ENCODE measurements at regions not wholly inside any gene's neighbourhood (a gene's known extent, or its start where the extent isn't known, plus 50 kb on each side); places are given as distances from the start of the nearest gene placed in this dataset.

DNA sequence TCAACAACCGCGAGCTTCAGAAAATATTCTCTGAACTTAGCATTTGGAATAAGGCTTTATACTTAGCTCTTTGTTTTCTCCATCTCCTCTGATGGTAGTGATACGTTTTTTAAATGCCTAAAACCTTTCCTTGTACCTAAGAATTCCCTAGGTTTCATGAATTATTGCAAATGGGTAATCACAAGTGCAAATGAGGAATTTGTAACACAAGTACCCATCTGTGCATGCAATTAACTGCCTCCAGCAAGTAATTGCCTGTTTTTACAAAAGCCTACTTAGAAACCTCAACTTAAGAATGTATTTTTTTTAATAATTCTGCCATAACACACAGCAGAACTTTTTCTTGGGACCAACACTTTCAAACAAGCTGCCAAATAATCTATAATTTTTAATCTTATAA is 149.2 kb downstream of the PHLDA1 start:
- no peaks in the 10 kb centered on the region for H3K9me3 ChIP-seq (ENCODE audit: low read length)

DNA sequence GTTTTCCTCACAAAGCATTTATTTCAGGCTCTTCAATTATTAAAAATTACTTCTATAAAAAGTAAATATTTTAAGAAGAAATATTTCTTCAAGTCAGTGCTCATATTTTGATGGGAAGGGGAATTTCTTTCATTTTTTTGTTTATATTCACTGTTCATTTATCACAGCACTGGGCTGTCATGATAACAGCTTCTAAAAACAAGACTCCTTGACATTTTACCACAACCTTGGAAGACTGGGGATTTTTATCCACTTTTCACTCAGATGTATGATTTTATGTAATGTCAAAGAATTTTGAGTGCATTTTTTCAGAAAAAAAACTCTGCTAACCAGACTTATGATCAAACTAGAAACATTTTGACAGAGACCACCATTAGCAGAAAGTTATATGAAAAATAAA is 149.7 kb downstream of the PHLDA1 start:
- no TSS peak for BruUV-seq (replicated peaks)
- H2AFZ ChIP-seq (ENCODE audit: low read length): no peak overlapping the region
- POLR2A ChIA-PET: no interaction called here
- intact Hi-C loops (cut with micrococcal nuclease; ENCODE audit: unreplicated experiment) (loop anchor here (1.0 kb wide), 1 partner anchor 40 kb away; no protein-coding TSS in a partner anchor), in situ Hi-C loops (cut with HindIII; ENCODE audit: extremely low pct_ligation_motif_present, low pct_unique_long_range_greater_than_20kb) (no loop called here)
- no peak overlapping the region for H3K4me2 ChIP-seq (ENCODE audit: low read depth, low read length)
- no peak overlapping the region for H3K27ac ChIP-seq (ENCODE audit: extremely low read length, insufficient read depth, low read length)
- DNase-seq (ENCODE audit: low spot score) (no peak), ATAC-seq (no peak), FAIRE-seq (no peak)
- H4K20me1 ChIP-seq (ENCODE audit: insufficient read depth, low read length): no peaks in the 10 kb centered on the region
- H3K9ac ChIP-seq (ENCODE audit: insufficient read depth, low read depth, low read length): no peak overlapping the region
- H3K79me2 ChIP-seq (ENCODE audit: insufficient read depth, low read length): no peaks in the 10 kb centered on the region
- no peaks in the 10 kb centered on the region for H3K9me3 ChIP-seq (ENCODE audit: low read length)
- no peak overlapping the region for H3K4me3 ChIP-seq (replicated peaks in 1 of 3; ENCODE audit: insufficient read depth in 1 of 3, low read depth in 2 of 3, low read length in 3 of 3)
- CTCF ChIA-PET (ENCODE audit: low intra/inter-chr PET ratio, low total read pairs): no interaction called here
- H3K4me1 ChIP-seq (ENCODE audit: insufficient read depth, low read length): peaks cover 19% of the 10 kb centered on the region
- no peaks in the 10 kb centered on the region for H3K36me3 ChIP-seq (replicated peaks in 1 of 2; ENCODE audit: control insufficient read depth in 1 of 2, insufficient read depth in 2 of 2, low read length in 2 of 2)
- H3K27me3 ChIP-seq (ENCODE audit: control insufficient read depth in 1 of 2, insufficient read depth in 2 of 2, low read length in 2 of 2): no peaks in the 10 kb centered on the region
- TF ChIP-seq SKI (IDR thresholded peaks at IDR 0.05; ENCODE audit: partially characterized antibody) (no peak), ZNF724P (CRISPR knock-in tag; IDR thresholded peaks at IDR 0.05; ENCODE audit: borderline replicate concordance) (no peak), ZNF772 (CRISPR knock-in tag; IDR thresholded peaks at IDR 0.05) (no peak), U2AF1 (optimal IDR thresholded peaks at IDR 0.05; ENCODE audit: low read depth, low read length) (no peak), ZNF180 (CRISPR knock-in tag; IDR thresholded peaks at IDR 0.05; ENCODE audit: borderline replicate concordance, low read depth) (no peak), IKZF1 (IDR thresholded peaks at IDR 0.05) (no peak)
- TF ChIP-seq, protein P1, sequence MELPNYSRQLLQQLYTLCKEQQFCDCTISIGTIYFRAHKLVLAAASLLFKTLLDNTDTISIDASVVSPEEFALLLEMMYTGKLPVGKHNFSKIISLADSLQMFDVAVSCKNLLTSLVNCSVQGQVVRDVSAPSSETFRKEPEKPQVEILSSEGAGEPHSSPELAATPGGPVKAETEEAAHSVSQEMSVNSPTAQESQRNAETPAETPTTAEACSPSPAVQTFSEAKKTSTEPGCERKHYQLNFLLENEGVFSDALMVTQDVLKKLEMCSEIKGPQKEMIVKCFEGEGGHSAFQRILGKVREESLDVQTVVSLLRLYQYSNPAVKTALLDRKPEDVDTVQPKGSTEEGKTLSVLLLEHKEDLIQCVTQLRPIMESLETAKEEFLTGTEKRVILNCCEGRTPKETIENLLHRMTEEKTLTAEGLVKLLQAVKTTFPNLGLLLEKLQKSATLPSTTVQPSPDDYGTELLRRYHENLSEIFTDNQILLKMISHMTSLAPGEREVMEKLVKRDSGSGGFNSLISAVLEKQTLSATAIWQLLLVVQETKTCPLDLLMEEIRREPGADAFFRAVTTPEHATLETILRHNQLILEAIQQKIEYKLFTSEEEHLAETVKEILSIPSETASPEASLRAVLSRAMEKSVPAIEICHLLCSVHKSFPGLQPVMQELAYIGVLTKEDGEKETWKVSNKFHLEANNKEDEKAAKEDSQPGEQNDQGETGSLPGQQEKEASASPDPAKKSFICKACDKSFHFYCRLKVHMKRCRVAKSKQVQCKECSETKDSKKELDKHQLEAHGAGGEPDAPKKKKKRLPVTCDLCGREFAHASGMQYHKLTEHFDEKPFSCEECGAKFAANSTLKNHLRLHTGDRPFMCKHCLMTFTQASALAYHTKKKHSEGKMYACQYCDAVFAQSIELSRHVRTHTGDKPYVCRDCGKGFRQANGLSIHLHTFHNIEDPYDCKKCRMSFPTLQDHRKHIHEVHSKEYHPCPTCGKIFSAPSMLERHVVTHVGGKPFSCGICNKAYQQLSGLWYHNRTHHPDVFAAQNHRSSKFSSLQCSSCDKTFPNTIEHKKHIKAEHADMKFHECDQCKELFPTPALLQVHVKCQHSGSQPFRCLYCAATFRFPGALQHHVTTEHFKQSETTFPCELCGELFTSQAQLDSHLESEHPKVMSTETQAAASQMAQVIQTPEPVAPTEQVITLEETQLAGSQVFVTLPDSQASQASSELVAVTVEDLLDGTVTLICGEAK (IDR thresholded peaks at IDR 0.05): no peak
- TF ChIP-seq, protein P1 (CRISPR knock-in tag; IDR thresholded peaks at IDR 0.05): no peak
- TF ChIP-seq, protein P2, sequence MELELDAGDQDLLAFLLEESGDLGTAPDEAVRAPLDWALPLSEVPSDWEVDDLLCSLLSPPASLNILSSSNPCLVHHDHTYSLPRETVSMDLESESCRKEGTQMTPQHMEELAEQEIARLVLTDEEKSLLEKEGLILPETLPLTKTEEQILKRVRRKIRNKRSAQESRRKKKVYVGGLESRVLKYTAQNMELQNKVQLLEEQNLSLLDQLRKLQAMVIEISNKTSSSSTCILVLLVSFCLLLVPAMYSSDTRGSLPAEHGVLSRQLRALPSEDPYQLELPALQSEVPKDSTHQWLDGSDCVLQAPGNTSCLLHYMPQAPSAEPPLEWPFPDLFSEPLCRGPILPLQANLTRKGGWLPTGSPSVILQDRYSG (CRISPR knock-in tag; IDR thresholded peaks at IDR 0.05): no peak

More for the DNA sequence above, 149.2 kb downstream of the PHLDA1 start:
- Histone ChIP-seq H3K79me2 (ENCODE audit: insufficient read depth, low read length) (no peaks in the 10 kb centered on the region), H4K20me1 (ENCODE audit: insufficient read depth, low read length) (no peaks in the 10 kb centered on the region), H3K4me3 (replicated peaks in 1 of 3; ENCODE audit: insufficient read depth in 1 of 3, low read depth in 2 of 3, low read length in 3 of 3) (no peak overlapping the region), H3K9ac (ENCODE audit: insufficient read depth, low read depth, low read length) (no peak overlapping the region), H3K27me3 (ENCODE audit: control insufficient read depth in 1 of 2, insufficient read depth in 2 of 2, low read length in 2 of 2) (no peaks in the 10 kb centered on the region), H3K27ac (ENCODE audit: extremely low read length, insufficient read depth, low read length) (no peak overlapping the region), H3K4me2 (ENCODE audit: low read depth, low read length) (no peak overlapping the region), H3K4me1 (ENCODE audit: insufficient read depth, low read length) (peaks cover 17% of the 10 kb centered on the region), H2AFZ (ENCODE audit: low read length) (no peak overlapping the region), H3K36me3 (replicated peaks in 1 of 2; ENCODE audit: control insufficient read depth in 1 of 2, insufficient read depth in 2 of 2, low read length in 2 of 2) (no peaks in the 10 kb centered on the region)
- ATAC-seq (no peak), DNase-seq (ENCODE audit: low spot score) (no peak), FAIRE-seq (no peak)
- ChIA-PET CTCF (ENCODE audit: low intra/inter-chr PET ratio, low total read pairs) (no interaction called here), POLR2A (no interaction called here)
- BruUV-seq (replicated peaks): no TSS peak
- intact Hi-C loops (cut with micrococcal nuclease; ENCODE audit: unreplicated experiment) (no loop called here), in situ Hi-C loops (cut with HindIII; ENCODE audit: extremely low pct_ligation_motif_present, low pct_unique_long_range_greater_than_20kb) (no loop called here)
- TF ChIP-seq FOXA3 (CRISPR knock-in tag; IDR thresholded peaks at IDR 0.05): no peak
- TF ChIP-seq PHF21A (CRISPR knock-in tag; IDR thresholded peaks at IDR 0.05): no peak
- no peak for TF ChIP-seq HOXD1 (CRISPR knock-in tag; IDR thresholded peaks at IDR 0.05)
- no peak for TF ChIP-seq ZNF550 (CRISPR knock-in tag; IDR thresholded peaks at IDR 0.05; ENCODE audit: borderline replicate concordance)
- 89% methylated on average over 3 of the region's 3 CpGs for WGBS (ENCODE audit: low lambda C conversion rate)
